Calu3 (cell line): ENCODE measurements at regions not wholly inside any gene's neighbourhood (a gene's known extent, or its start where the extent isn't known, plus 50 kb on each side); places are given as distances from the start of the nearest gene placed in this dataset.

ENCODE experiments used
- BruUV-seq: library from RNA; stranded (reverse); fragments of 400-500 nt; replicated peaks from 2 replicates; lab custom pipeline; 2021; lab: Mats Ljungman, UMichigan
- CTCF ChIA-PET: fragments of 300-600 bp; sonication (Branson Sonifier 250); formaldehyde crosslinking; loops from one replicate; lab custom pipeline; 2022; ENCODE audit warnings: antibody characterized with exemption; lab: Charles Lee
- DNase-seq: peaks from one replicate; pipeline ENCODE4 v3.0.0; 2022
- H3K27ac Mint-ChIP-seq: one replicate; pipeline ENCODE4 v1.8.0; 2022; ENCODE audit warnings: mixed read lengths; ENCODE audit not compliant: unreplicated experiment
- H3K27me3 Mint-ChIP-seq: one replicate; pipeline ENCODE4 v1.8.0; 2022; ENCODE audit warnings: mixed read lengths; ENCODE audit not compliant: unreplicated experiment
- H3K36me3 Mint-ChIP-seq: one replicate; pipeline ENCODE4 v1.8.0; 2022; ENCODE audit warnings: mild to moderate bottlenecking, moderate library complexity, mixed read lengths; ENCODE audit not compliant: insufficient read depth, unreplicated experiment
- H3K4me1 Mint-ChIP-seq: one replicate; pipeline ENCODE4 v1.8.0; 2022; ENCODE audit warnings: mild to moderate bottlenecking, low read depth, mixed read lengths; ENCODE audit not compliant: unreplicated experiment
- H3K4me3 Mint-ChIP-seq: one replicate; pipeline ENCODE4 v1.8.0; 2022; ENCODE audit warnings: mild to moderate bottlenecking, low read depth, moderate library complexity, mixed read lengths; ENCODE audit not compliant: unreplicated experiment
- H3K9me3 Mint-ChIP-seq: one replicate; pipeline ENCODE4 v1.8.0; 2022; ENCODE audit warnings: low read depth, mixed read lengths; ENCODE audit not compliant: unreplicated experiment
- intact Hi-C: fragments of 100-400 bp; cut with micrococcal nuclease; formaldehyde crosslinking; loops from one replicate; pipeline ENCODE4 v1.10.0; 2022; ENCODE audit not compliant: unreplicated experiment
- TF ChIP-seq, protein P1 (sequence below): fragments of 200-600 bp; IDR thresholded peaks from one replicate; pipeline ENCODE4 v1.8.0; 2022; ENCODE audit warnings: antibody characterized with exemption; ENCODE audit not compliant: unreplicated experiment

DNA sequence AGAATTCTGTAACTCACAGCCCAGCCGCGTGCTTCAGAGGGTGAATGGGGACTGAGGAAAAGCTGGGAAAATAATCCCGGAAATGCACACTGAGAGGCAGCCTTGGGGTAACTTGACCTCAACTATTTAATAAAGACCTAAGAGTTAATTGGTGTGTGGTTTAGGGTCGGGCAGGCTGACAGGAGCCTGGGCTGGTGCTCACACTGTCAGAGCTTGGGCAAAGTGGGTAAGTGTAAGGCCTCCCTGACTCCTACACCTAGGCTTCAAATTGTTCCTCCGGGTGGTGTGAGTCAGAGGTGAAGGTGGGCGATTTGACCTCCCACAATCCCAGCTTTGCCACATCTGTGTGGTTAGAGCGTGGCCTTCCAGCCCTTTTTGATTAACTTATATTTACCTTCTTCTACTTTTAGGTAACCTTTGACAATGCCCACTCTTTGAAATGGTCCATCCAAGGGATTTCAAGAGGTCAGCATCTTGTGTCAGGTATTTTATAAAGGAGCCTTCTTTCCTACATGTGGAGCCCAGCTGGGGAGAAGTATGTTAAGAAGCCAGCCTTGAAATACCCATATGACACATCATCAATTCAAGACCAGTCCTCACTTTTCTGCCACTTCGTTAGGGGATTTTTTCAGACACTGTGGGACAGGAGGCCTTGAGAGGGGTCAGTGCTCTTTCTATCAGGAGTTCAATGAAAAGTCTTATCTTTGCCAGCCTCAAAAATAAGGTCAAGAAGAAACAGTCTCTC lies 114.2 kb downstream of the NUFIP1 start:
- Mint-ChIP-seq H3K4me1 (peaks cover 6% of the 10 kb centered on the region), H3K4me3 (no peak overlapping the region)
- intact Hi-C loops = no loop called here

DNA sequence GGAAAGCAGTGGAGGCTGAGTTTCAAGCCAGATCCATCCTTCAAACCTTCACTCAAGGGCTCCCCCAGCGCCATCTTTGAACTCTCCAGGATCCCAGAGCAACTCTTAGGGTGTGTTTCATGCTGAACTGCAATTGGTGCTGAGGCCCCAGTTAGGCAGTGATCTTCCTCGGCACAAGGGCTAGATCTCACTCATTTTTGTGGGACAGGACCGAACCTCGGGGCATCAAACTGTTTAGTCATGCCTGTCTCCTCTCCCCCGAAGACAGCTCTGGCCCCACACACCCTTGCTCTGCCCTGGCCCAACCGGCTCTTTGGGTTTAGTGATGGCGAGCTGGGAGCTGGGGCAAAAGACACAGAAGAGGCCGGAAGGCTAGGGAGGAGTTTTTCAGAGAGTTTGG lies 115.1 kb downstream of the NUFIP1 start:
- Mint-ChIP-seq H3K27me3 (no peaks in the 10 kb centered on the region), H3K4me1 (peaks cover 6% of the 10 kb centered on the region), H3K36me3 (no peaks in the 10 kb centered on the region), H3K4me3 (no peak overlapping the region), H3K9me3 (no peaks in the 10 kb centered on the region), H3K27ac (no peak overlapping the region)
- no TSS peak for BruUV-seq
- TF ChIP-seq, protein P1, sequence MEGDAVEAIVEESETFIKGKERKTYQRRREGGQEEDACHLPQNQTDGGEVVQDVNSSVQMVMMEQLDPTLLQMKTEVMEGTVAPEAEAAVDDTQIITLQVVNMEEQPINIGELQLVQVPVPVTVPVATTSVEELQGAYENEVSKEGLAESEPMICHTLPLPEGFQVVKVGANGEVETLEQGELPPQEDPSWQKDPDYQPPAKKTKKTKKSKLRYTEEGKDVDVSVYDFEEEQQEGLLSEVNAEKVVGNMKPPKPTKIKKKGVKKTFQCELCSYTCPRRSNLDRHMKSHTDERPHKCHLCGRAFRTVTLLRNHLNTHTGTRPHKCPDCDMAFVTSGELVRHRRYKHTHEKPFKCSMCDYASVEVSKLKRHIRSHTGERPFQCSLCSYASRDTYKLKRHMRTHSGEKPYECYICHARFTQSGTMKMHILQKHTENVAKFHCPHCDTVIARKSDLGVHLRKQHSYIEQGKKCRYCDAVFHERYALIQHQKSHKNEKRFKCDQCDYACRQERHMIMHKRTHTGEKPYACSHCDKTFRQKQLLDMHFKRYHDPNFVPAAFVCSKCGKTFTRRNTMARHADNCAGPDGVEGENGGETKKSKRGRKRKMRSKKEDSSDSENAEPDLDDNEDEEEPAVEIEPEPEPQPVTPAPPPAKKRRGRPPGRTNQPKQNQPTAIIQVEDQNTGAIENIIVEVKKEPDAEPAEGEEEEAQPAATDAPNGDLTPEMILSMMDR = no peak
- intact Hi-C loops = no loop called here
- DNase-seq = no peak
- CTCF ChIA-PET = no interaction called here

More for the DNA sequence above, 114.2 kb downstream of the NUFIP1 start:
- Mint-ChIP-seq H3K27ac (no peak overlapping the region), H3K27me3 (no peaks in the 10 kb centered on the region), H3K9me3 (no peaks in the 10 kb centered on the region), H3K36me3 (no peaks in the 10 kb centered on the region)
- no TSS peak for BruUV-seq
- no peak for DNase-seq
- TF ChIP-seq, protein P1 = no peak
- CTCF ChIA-PET = no interaction called here

DNA sequence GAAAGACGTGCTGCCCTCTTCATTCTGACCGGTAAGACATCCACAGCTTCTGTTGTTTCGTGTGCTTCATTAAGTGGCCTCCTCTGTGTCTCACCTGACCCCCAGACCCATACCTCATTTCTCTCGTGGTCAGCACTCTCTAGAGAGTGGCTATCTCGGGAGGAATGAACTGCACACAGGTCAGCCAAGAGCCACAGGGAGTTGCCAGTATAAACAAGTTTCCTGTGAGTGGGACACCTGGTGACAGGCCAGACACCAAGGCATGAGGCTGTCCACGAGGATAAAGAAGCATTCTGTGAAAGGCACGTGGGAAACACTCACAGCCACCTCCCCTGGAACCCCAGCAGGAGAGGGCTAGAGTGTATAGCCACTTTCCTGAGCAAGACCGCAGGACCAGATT lies 115.8 kb downstream of the NUFIP1 start:
- TF ChIP-seq, protein P1 = no peak
- Mint-ChIP-seq H3K9me3 (no peaks in the 10 kb centered on the region), H3K27me3 (no peaks in the 10 kb centered on the region), H3K27ac (no peak overlapping the region), H3K36me3 (no peaks in the 10 kb centered on the region), H3K4me3 (no peak overlapping the region), H3K4me1 (peaks cover 6% of the 10 kb centered on the region)
- intact Hi-C loops = no loop called here
- CTCF ChIA-PET = no interaction called here
- BruUV-seq = no TSS peak
- DNase-seq = no peak

DNA sequence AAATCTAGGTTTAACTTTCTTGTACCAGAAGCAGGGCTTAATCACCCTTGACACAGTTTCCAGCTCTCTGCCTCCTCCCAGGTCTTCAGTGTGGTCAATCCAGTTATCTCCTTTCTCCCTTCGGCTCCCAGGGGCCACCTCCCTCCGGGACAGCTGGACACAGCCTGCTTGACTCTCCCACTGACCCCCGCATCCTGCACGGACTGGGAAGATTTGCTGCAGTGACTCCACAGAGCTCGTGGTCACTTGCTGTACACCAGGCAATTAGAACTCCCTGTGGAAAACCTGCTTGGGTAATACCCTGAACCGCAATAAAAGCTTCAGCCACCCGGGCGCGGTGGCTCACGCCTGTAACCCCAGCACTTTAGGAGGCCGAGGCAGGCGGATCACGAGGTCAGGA lies 116.5 kb downstream of the NUFIP1 start:
- Mint-ChIP-seq H3K27me3 (no peaks in the 10 kb centered on the region), H3K4me1 (peaks cover 6% of the 10 kb centered on the region), H3K9me3 (no peaks in the 10 kb centered on the region), H3K36me3 (no peaks in the 10 kb centered on the region), H3K27ac (no peak overlapping the region), H3K4me3 (no peak overlapping the region)
- DNase-seq = no peak
- TF ChIP-seq, protein P1 = no peak
- intact Hi-C loops = no loop called here
- no TSS peak for BruUV-seq
- CTCF ChIA-PET = no interaction called here
